ENCODE measurements at regions not wholly inside any gene's neighbourhood (a gene's known extent, or its start where the extent isn't known, plus 50 kb on each side); places are given as distances from the start of the nearest gene placed in this dataset.

DNA sequence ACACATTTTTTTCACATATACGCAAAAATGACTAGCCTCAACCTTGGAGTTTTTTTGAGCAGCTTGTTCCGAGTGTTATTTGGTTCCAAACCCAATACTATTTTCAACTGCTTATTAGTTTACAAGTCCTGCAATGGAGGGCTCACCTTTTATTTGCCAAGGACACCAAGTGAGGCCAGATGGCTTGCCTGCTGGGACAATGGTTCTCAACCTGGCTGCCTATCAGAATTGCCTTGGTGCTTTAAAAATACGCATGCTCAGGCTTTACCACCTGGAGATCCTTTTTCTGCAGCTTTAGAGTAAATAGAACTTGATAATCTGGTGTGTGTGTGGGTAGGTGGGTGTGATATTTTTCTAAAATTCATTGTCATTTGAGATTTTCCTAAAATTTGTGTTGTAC, 276.8 kb downstream of the MTERF1 start:
- TF ChIP-seq MAX (IDR thresholded peaks at IDR 0.05) (no peak), CEBPB (IDR thresholded peaks at IDR 0.05; ENCODE audit: low read depth) (no peak), EZH2 (IDR thresholded peaks at IDR 0.05) (no peak)
- TF ChIP-seq, protein P1, sequence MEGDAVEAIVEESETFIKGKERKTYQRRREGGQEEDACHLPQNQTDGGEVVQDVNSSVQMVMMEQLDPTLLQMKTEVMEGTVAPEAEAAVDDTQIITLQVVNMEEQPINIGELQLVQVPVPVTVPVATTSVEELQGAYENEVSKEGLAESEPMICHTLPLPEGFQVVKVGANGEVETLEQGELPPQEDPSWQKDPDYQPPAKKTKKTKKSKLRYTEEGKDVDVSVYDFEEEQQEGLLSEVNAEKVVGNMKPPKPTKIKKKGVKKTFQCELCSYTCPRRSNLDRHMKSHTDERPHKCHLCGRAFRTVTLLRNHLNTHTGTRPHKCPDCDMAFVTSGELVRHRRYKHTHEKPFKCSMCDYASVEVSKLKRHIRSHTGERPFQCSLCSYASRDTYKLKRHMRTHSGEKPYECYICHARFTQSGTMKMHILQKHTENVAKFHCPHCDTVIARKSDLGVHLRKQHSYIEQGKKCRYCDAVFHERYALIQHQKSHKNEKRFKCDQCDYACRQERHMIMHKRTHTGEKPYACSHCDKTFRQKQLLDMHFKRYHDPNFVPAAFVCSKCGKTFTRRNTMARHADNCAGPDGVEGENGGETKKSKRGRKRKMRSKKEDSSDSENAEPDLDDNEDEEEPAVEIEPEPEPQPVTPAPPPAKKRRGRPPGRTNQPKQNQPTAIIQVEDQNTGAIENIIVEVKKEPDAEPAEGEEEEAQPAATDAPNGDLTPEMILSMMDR (IDR thresholded peaks at IDR 0.05 in 2 of 3, conservative IDR thresholded peaks at IDR 0.05 in 1 of 3; ENCODE audit: borderline replicate concordance in 1 of 3, insufficient read depth in 1 of 3, low read depth in 2 of 3, low read length in 2 of 3): no peak
